ENCODE measurements at regions not wholly inside any gene's neighbourhood (a gene's known extent, or its start where the extent isn't known, plus 50 kb on each side); places are given as distances from the start of the nearest gene placed in this dataset.
"Not testable (repeated sequence)": the region's sequence is repeated elsewhere in the genome, so short reads cannot be mapped to it uniquely, and the experiment has no call there.

GRCh38 chr7:65317372-65317771 is 56.3 kb upstream of the ZNF92 start:
- no peak for DNase-seq (ENCODE audit: low spot score)

- DNase-seq (ENCODE audit: low spot score) = no peak
These were observed 62.9 kb upstream of the ZNF92 start for GRCh38 chr7:65310761-65311160.

GRCh38 chr7:65308300-65308678 is 65.4 kb upstream of the ZNF92 start:
- no peak for DNase-seq (ENCODE audit: low spot score)

- DNase-seq (ENCODE audit: low spot score) = peak; percentile 73
These were observed 65.9 kb upstream of the ZNF92 start for GRCh38 chr7:65307651-65308299.

GRCh38 chr7:65304175-65304574 is 69.5 kb upstream of the ZNF92 start:
- no peak for DNase-seq (ENCODE audit: low spot score)

- DNase-seq (ENCODE audit: low spot score) = no peak
These were observed 70.8 kb upstream of the ZNF92 start for GRCh38 chr7:65302883-65303282.

GRCh38 chr7:65301007-65301406 is 72.6 kb upstream of the ZNF92 start:
- no peak for DNase-seq (ENCODE audit: low spot score)

GRCh38 chr7:65295409-65295808 is 78.2 kb upstream of the ZNF92 start:
- no peak for DNase-seq (ENCODE audit: low spot score)

GRCh38 chr7:65290340-65290739 is 83.3 kb upstream of the ZNF92 start:
- DNase-seq (ENCODE audit: low spot score) = not testable (repeated sequence)

GRCh38 chr7:65287023-65287422 is 86.6 kb upstream of the ZNF92 start:
- DNase-seq (ENCODE audit: low spot score) = peak; percentile 54

- no peak for DNase-seq (ENCODE audit: low spot score)
These were observed 87.5 kb upstream of the ZNF92 start for GRCh38 chr7:65285906-65286864.

GRCh38 chr7:65285241-65285640 is 88.4 kb upstream of the ZNF92 start:
- not testable (repeated sequence) for DNase-seq (ENCODE audit: low spot score)

- no peak for DNase-seq (ENCODE audit: low spot score)
These were observed 93.9 kb upstream of the ZNF92 start for GRCh38 chr7:65279795-65280194.

- no peak for DNase-seq (ENCODE audit: low spot score)
These were observed 96.8 kb upstream of the ZNF92 start for GRCh38 chr7:65276822-65277221.

GRCh38 chr7:65271502-65271901 is 102.2 kb upstream of the ZNF92 start:
- not testable (repeated sequence) for DNase-seq (ENCODE audit: low spot score)

- peak; percentile 96 for DNase-seq (ENCODE audit: low spot score)
These were observed 104.4 kb upstream of the ZNF92 start for GRCh38 chr7:65269150-65269856.

GRCh38 chr7:65268782-65269149 is 104.9 kb upstream of the ZNF92 start:
- no peak for DNase-seq (ENCODE audit: low spot score)

GRCh38 chr7:65265933-65266519 is 107.6 kb upstream of the ZNF92 start:
- DNase-seq (ENCODE audit: low spot score) = no peak

- DNase-seq (ENCODE audit: low spot score) = no peak
These were observed 109.4 kb upstream of the ZNF92 start for GRCh38 chr7:65264258-65264657.

- DNase-seq (ENCODE audit: low spot score) = not testable (repeated sequence)
These were observed 113.0 kb upstream of the ZNF92 start for GRCh38 chr7:65260673-65261072.

- DNase-seq (ENCODE audit: low spot score) = not testable (repeated sequence)
These were observed 113.7 kb upstream of the ZNF92 start for GRCh38 chr7:65259864-65260525.

- no peak for DNase-seq (ENCODE audit: low spot score)
These were observed 119.6 kb upstream of the ZNF92 start for GRCh38 chr7:65254061-65254460.
